Sigmoid colon (tissue), 6 donors: ENCODE measurements at regions not wholly inside any gene's neighbourhood (a gene's known extent, or its start where the extent isn't known, plus 50 kb on each side); places are given as distances from the start of the nearest gene placed in this dataset.

Source experiments
- DNase-seq: peaks from one replicate; pipeline ENCODE4 v3.0.0-alpha.2; 2019
- H3K27ac ChIP-seq, 4 donors: fragments of 200-600 bp; sonication (generic); one replicate each; pipeline ENCODE4 v1.5.1; 2016 to 2019; ENCODE audit warnings: mild to moderate bottlenecking in 1 of 4
- H3K27me3 ChIP-seq, 3 donors: fragments of 200-600 bp; sonication (generic); one replicate each; pipeline ENCODE4 v1.5.1; 2019; ENCODE audit warnings: mild to moderate bottlenecking in 1 of 3
- H3K36me3 ChIP-seq, 4 donors: fragments of 200-600 bp; sonication (generic); one replicate each; pipeline ENCODE4 v1.5.1; 2016 to 2019
- H3K4me1 ChIP-seq, 4 donors: fragments of 200-600 bp; sonication (generic); one replicate each; pipeline ENCODE4 v1.5.1; 2017 to 2019
- H3K4me3 ChIP-seq, 4 donors: fragments of 200-600 bp; sonication (generic); one replicate each; pipeline ENCODE4 v1.5.1; 2017 to 2019; ENCODE audit warnings: mild to moderate bottlenecking in 2 of 4, moderate library complexity in 1 of 4
- H3K9me3 ChIP-seq, 4 donors: fragments of 200-600 bp in 3 of 4; sonication (generic) in 3 of 4; one replicate each; pipeline versions ENCODE4 v1.5.1 to v1.6.1; 2013 to 2019
- CTCF ChIP-seq, 4 experiments: fragments of 450-650 bp in 3 of 4; fragments of 200-600 bp in 1 of 4; IDR thresholded peaks; one replicate each; pipeline ENCODE4 v1.5.1; 2016 to 2019; ENCODE audit warnings: antibody characterized with exemption in 4 of 4, mild to moderate bottlenecking in 3 of 4, moderate library complexity in 2 of 4
- EP300 ChIP-seq, 4 donors: sonication (generic); formaldehyde crosslinking; IDR thresholded peaks; one replicate each; pipeline ENCODE4 v1.6.1; 2017; ENCODE audit warnings: antibody characterized with exemption in 4 of 4
- POLR2A ChIP-seq, 2 donors: fragments of 450-650 bp; IDR thresholded peaks; one replicate each; pipeline ENCODE4 v1.6.1; 2016; ENCODE audit warnings: antibody characterized with exemption in 2 of 2, mild to moderate bottlenecking in 2 of 2, moderate library complexity in 2 of 2
- POLR2AphosphoS5 ChIP-seq, 4 donors: sonication (generic); formaldehyde crosslinking; IDR thresholded peaks; one replicate each; pipeline ENCODE4 v1.6.1; 2017; ENCODE audit warnings: antibody characterized with exemption in 4 of 4
- WGBS, 2 donors: extraction: QIAGEN DNeasy Blood & Tissue Kit; methylation state at CpG; one replicate each; pipeline ENCODE4 v1.1.7; 2013; 5-methylcytosine and 5-hydroxymethylcytosine counted together
- intact Hi-C: fragments of 100-400 bp; cut with DNase I; formaldehyde crosslinking; loops from one replicate; pipeline ENCODE4 v1.15.1; 2023
- donor health status: healthy with polysubstance abuse.
- donor health status: healthy.

DNA sequence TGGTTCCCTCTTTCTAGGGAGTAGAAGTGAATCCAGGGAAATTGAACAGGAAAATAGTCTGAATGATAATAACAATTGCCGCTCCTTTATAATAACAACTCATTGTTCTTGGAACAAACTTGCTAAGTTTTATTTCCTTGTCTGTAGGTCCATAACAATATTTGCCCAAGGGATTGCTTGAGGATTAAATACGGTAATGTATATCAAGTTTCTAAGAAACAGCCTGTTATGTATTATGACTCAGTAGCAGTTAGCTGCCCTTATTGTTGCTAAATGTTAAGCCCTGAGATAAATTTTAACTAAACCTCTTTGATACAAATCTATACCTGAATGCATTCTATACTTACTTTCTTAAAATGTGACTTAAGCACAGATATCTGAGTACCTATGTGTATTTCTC is 215.9 kb upstream of the AADAT start:
- Histone ChIP-seq H3K27ac (no peak overlapping the region), H3K4me1 (no peaks in the 10 kb centered on the region), H3K9me3 (no peaks in the 10 kb centered on the region), H3K27me3 (no peaks in the 10 kb centered on the region), H3K4me3 (no peak overlapping the region), H3K36me3 (no peaks in the 10 kb centered on the region)
- 17 to 77% methylated on average over 2 of the region's 2 CpGs for WGBS, 2 donors
- no peak for TF ChIP-seq CTCF (IDR thresholded peaks at IDR 0.05)
- no peak for DNase-seq
- intact Hi-C loops: no loop called here

GRCh38 chr4:170281027-170281426 is 191.3 kb upstream of the AADAT start:
- intact Hi-C loops: no loop called here
- H3K4me1 ChIP-seq: no peaks in the 10 kb centered on the region
- no peaks in the 10 kb centered on the region for H3K9me3 ChIP-seq
- no peaks in the 10 kb centered on the region for H3K27me3 ChIP-seq
- no peaks in the 10 kb centered on the region for H3K36me3 ChIP-seq
- TF ChIP-seq POLR2A (IDR thresholded peaks at IDR 0.05): no peak
- TF ChIP-seq POLR2AphosphoS5 (IDR thresholded peaks at IDR 0.05): no peak
- TF ChIP-seq EP300 (IDR thresholded peaks at IDR 0.05): no peak
- no peak for TF ChIP-seq CTCF (IDR thresholded peaks at IDR 0.05)
- DNase-seq: no peak
- no peak overlapping the region for H3K27ac ChIP-seq
- WGBS, 2 donors: 80 to 91% methylated on average over 2 of the region's 2 CpGs
- no peak overlapping the region for H3K4me3 ChIP-seq

- Histone ChIP-seq H3K27me3 (no peaks in the 10 kb centered on the region), H3K36me3 (no peaks in the 10 kb centered on the region), H3K4me1 (no peaks in the 10 kb centered on the region), H3K27ac (no peak overlapping the region), H3K9me3 (no peaks in the 10 kb centered on the region), H3K4me3 (no peak overlapping the region)
- no peak for TF ChIP-seq CTCF (IDR thresholded peaks at IDR 0.05)
- TF ChIP-seq POLR2AphosphoS5 (IDR thresholded peaks at IDR 0.05): no peak
- no peak for TF ChIP-seq EP300 (IDR thresholded peaks at IDR 0.05)
- no peak for TF ChIP-seq POLR2A (IDR thresholded peaks at IDR 0.05)
- DNase-seq: no peak
- intact Hi-C loops: no loop called here
Measured at GRCh38 chr4:170278460-170278859, 188.7 kb upstream of the AADAT start.

GRCh38 chr4:170274616-170275015 is 184.9 kb upstream of the AADAT start:
- no peaks in the 10 kb centered on the region for H3K9me3 ChIP-seq
- H3K4me1 ChIP-seq: no peaks in the 10 kb centered on the region
- DNase-seq: no peak
- WGBS, 2 donors: 73 to 77% methylated on average over 4 of the region's 4 CpGs
- intact Hi-C loops: no loop called here
- TF ChIP-seq POLR2AphosphoS5 (IDR thresholded peaks at IDR 0.05) (no peak), EP300 (IDR thresholded peaks at IDR 0.05) (no peak), POLR2A (IDR thresholded peaks at IDR 0.05) (no peak), CTCF (IDR thresholded peaks at IDR 0.05) (no peak)
- H3K27me3 ChIP-seq: no peaks in the 10 kb centered on the region
- no peaks in the 10 kb centered on the region for H3K36me3 ChIP-seq
- no peak overlapping the region for H3K27ac ChIP-seq
- no peak overlapping the region for H3K4me3 ChIP-seq

DNA sequence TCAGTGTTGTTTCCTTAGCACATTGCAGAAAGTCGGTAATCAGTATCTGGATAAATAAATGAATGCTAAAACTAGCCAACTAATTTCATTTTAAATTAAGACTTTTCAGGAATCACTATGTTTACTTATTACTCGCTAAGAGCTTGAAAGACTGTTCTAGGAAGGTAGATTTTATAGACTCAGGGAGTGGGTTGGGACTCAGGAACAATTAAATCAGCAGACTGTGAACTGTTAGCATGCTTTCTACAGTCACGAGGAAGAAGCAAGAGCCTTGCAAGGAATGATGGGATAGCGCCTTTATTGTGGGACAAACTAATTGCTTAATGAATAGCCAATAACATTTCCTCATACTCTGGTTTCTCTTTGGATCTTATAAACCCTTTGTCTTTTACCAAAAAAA is 183.2 kb upstream of the AADAT start:
- no peak overlapping the region for H3K27ac ChIP-seq
- WGBS, 2 donors: 21 to 58% methylated on average over 4 of the region's 4 CpGs
- H3K4me1 ChIP-seq: no peaks in the 10 kb centered on the region
- no peak for DNase-seq
- H3K36me3 ChIP-seq: no peaks in the 10 kb centered on the region
- no peaks in the 10 kb centered on the region for H3K9me3 ChIP-seq
- TF ChIP-seq POLR2A (IDR thresholded peaks at IDR 0.05) (no peak), CTCF (IDR thresholded peaks at IDR 0.05) (no peak), POLR2AphosphoS5 (IDR thresholded peaks at IDR 0.05) (no peak), EP300 (IDR thresholded peaks at IDR 0.05) (no peak)
- intact Hi-C loops: no loop called here
- no peaks in the 10 kb centered on the region for H3K27me3 ChIP-seq
- no peak overlapping the region for H3K4me3 ChIP-seq
